ENCODE measurements at regions not wholly inside any gene's neighbourhood (a gene's known extent, or its start where the extent isn't known, plus 50 kb on each side); places are given as distances from the start of the nearest gene placed in this dataset.

- Histone ChIP-seq H3K9ac (ENCODE audit: low read depth, low read length, poor library complexity, severe bottlenecking) (no peak overlapping the region), H3K4me1 (ENCODE audit: insufficient read depth, low read length, poor library complexity, severe bottlenecking) (no peaks in the 10 kb centered on the region), H3F3A (ENCODE audit: low read depth) (no peaks in the 10 kb centered on the region), H3K9me2 (replicated peaks; ENCODE audit: low read depth, low read length) (no peaks in the 10 kb centered on the region), H3K4me3 (ENCODE audit: low read length, poor library complexity, severe bottlenecking) (no peak overlapping the region), H4K20me1 (ENCODE audit: insufficient read depth, low read length, poor library complexity, severe bottlenecking) (no peaks in the 10 kb centered on the region), H2AFZ (ENCODE audit: low read length) (no peak overlapping the region), H3K27me3 (ENCODE audit: insufficient read depth, low read length, poor library complexity, severe bottlenecking) (no peaks in the 10 kb centered on the region), H3K36me3 (ENCODE audit: insufficient read depth, low read length) (no peaks in the 10 kb centered on the region), H3K79me2 (ENCODE audit: insufficient read depth, low read length) (no peaks in the 10 kb centered on the region), H3K4me2 (ENCODE audit: low read depth, low read length, poor library complexity, severe bottlenecking) (no peak overlapping the region), H3K9me3 (ENCODE audit: insufficient read depth, low read depth, low read length) (no peaks in the 10 kb centered on the region)
- TF ChIP-seq CTCF (conservative IDR thresholded peaks at IDR 0.05; ENCODE audit: low read length) (no peak), EZH2phosphoT487 (IDR thresholded peaks at IDR 0.05; ENCODE audit: borderline replicate concordance) (no peak)
Observed at GRCh38 chr6:8269872-8270454, 165.4 kb downstream of the SLC35B3 start.

GRCh38 chr6:8269094-8269493, 166.3 kb downstream of the SLC35B3 start:
- no peak overlapping the region for H2AFZ ChIP-seq (ENCODE audit: low read length)
- H3K79me2 ChIP-seq (ENCODE audit: insufficient read depth, low read length), result no peaks in the 10 kb centered on the region
- H3K36me3 ChIP-seq (ENCODE audit: insufficient read depth, low read length), result no peaks in the 10 kb centered on the region
- TF ChIP-seq EZH2phosphoT487 (IDR thresholded peaks at IDR 0.05; ENCODE audit: borderline replicate concordance) (no peak), CTCF (conservative IDR thresholded peaks at IDR 0.05; ENCODE audit: low read length) (no peak)
- no peaks in the 10 kb centered on the region for H3K9me2 ChIP-seq (replicated peaks; ENCODE audit: low read depth, low read length)
- no peaks in the 10 kb centered on the region for H4K20me1 ChIP-seq (ENCODE audit: insufficient read depth, low read length, poor library complexity, severe bottlenecking)
- H3K9me3 ChIP-seq (ENCODE audit: insufficient read depth, low read depth, low read length), result no peaks in the 10 kb centered on the region
- no peaks in the 10 kb centered on the region for H3K27me3 ChIP-seq (ENCODE audit: insufficient read depth, low read length, poor library complexity, severe bottlenecking)
- no peaks in the 10 kb centered on the region for H3K4me1 ChIP-seq (ENCODE audit: insufficient read depth, low read length, poor library complexity, severe bottlenecking)
- H3K4me3 ChIP-seq (ENCODE audit: low read length, poor library complexity, severe bottlenecking), result no peak overlapping the region
- no peak overlapping the region for H3K9ac ChIP-seq (ENCODE audit: low read depth, low read length, poor library complexity, severe bottlenecking)
- H3F3A ChIP-seq (ENCODE audit: low read depth), result no peaks in the 10 kb centered on the region
- no peak overlapping the region for H3K4me2 ChIP-seq (ENCODE audit: low read depth, low read length, poor library complexity, severe bottlenecking)

- Histone ChIP-seq H4K20me1 (ENCODE audit: insufficient read depth, low read length, poor library complexity, severe bottlenecking) (no peaks in the 10 kb centered on the region), H3F3A (ENCODE audit: low read depth) (no peaks in the 10 kb centered on the region), H3K4me2 (ENCODE audit: low read depth, low read length, poor library complexity, severe bottlenecking) (no peak overlapping the region), H3K9me2 (replicated peaks; ENCODE audit: low read depth, low read length) (no peaks in the 10 kb centered on the region), H3K4me1 (ENCODE audit: insufficient read depth, low read length, poor library complexity, severe bottlenecking) (no peaks in the 10 kb centered on the region), H3K9me3 (ENCODE audit: insufficient read depth, low read depth, low read length) (no peaks in the 10 kb centered on the region), H3K79me2 (ENCODE audit: insufficient read depth, low read length) (no peaks in the 10 kb centered on the region), H3K9ac (ENCODE audit: low read depth, low read length, poor library complexity, severe bottlenecking) (no peak overlapping the region), H3K36me3 (ENCODE audit: insufficient read depth, low read length) (no peaks in the 10 kb centered on the region), H2AFZ (ENCODE audit: low read length) (no peak overlapping the region), H3K27me3 (ENCODE audit: insufficient read depth, low read length, poor library complexity, severe bottlenecking) (no peaks in the 10 kb centered on the region), H3K4me3 (ENCODE audit: low read length, poor library complexity, severe bottlenecking) (no peak overlapping the region)
- TF ChIP-seq EZH2phosphoT487 (IDR thresholded peaks at IDR 0.05; ENCODE audit: borderline replicate concordance), result no peak
- TF ChIP-seq CTCF (conservative IDR thresholded peaks at IDR 0.05; ENCODE audit: low read length), result no peak
Observed at GRCh38 chr6:8268606-8269005, 166.3 kb upstream of the EEF1E1 start.
